ENCODE measurements at regions not wholly inside any gene's neighbourhood (a gene's known extent, or its start where the extent isn't known, plus 50 kb on each side); places are given as distances from the start of the nearest gene placed in this dataset.

DNA sequence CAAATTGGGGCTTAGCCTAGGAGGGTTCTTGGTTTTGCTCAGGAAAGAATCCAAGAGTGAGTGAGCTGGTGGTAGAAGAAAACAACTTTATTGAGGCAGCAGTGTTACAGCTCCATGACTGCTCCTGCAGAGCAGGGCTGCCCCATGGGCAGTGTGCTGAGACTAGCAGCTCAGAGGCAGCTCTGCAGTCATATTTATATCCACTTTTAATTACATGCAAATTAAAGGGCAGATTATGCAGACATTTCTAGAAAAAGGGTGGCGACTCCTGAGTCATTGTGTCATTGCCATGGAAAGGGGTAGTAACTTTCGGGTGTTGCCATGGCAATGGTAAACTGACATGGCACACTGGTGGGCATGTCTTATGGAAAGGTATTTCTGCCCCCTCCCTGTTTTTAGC lies 202.2 kb downstream of the CLCN4 start:
- Mint-ChIP-seq H3K4me1 (no peaks in the 10 kb centered on the region), H3K27ac (no peak overlapping the region), H3K4me3 (no peak overlapping the region), H3K27me3 (no peaks in the 10 kb centered on the region), H3K9me3 (ENCODE audit: low read depth) (no peaks in the 10 kb centered on the region), H3K36me3 (ENCODE audit: low read depth) (no peaks in the 10 kb centered on the region)
- POLR2A ChIA-PET, result no interaction called here
- CTCF ChIA-PET, result no interaction called here
- intact Hi-C loops (cut with DNase I, micrococcal nuclease), result no loop called here
- ATAC-seq, result no peak
- no peak for DNase-seq

DNA sequence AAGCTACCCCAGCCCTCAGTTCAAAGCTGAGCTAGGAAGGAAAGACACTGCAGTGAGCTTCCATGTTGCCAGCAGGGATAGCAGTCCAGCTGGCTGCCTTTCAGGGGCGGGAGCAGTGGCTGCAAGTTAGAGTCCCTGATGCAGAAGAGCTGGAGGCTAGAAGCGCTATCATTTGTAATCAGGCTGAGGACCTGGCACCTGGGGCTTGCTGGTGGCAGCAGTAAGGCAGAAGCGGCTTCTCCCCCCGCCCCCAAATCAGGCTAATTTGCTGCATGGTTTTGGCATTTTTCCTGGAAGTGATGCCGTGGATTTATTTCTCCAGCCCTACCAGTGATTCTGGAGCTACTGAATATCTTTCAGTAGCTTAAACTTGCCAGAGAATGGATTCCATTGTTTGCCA lies 203.3 kb downstream of the CLCN4 start:
- no peak for ATAC-seq
- intact Hi-C loops (cut with DNase I, micrococcal nuclease), result no loop called here

DNA sequence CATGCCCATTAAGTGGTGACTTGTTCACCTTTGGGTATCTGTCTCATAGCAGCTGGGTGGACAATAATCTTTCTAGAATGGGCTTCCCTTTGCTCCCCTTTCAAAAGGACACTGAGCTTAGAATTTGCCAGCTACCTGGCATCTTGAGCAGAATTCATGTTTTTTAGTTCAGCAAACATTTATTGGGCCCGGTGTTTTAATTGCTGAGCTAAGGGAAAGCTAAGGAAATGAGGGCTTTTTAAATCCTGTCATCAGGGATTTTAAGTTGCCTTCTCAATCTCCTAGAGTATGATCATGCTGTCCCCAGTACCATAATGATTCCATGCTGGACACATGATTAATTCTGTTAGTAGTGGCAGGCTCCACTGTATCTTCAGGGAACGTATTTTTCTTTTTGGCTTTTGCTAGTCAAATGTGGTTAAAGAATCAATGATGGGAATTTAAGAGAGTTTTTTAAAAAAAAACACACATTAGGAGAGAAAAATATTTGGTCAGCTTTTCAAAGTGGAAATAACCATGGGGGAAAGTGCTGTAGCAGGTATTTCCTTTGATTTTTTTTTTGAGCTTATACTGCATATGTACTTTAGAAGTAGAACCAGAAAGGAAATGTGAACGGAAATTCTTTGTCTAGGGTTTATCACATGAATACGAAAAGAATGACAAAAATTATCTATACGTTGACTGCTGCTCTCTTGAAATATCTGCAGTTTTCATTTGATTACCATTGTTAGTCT lies 208.9 kb downstream of the CLCN4 start:
- CTCF ChIA-PET, result no interaction called here
- no peak for ATAC-seq
- Mint-ChIP-seq H3K27me3 (no peaks in the 10 kb centered on the region), H3K4me3 (no peak overlapping the region), H3K4me1 (no peaks in the 10 kb centered on the region), H3K9me3 (ENCODE audit: low read depth) (no peaks in the 10 kb centered on the region), H3K27ac (no peak overlapping the region), H3K36me3 (ENCODE audit: low read depth) (no peaks in the 10 kb centered on the region)
- DNase-seq, result no peak
- intact Hi-C loops (cut with DNase I, micrococcal nuclease), result no loop called here
- POLR2A ChIA-PET, result no interaction called here

More for the DNA sequence above, 203.3 kb downstream of the CLCN4 start:
- no peaks in the 10 kb centered on the region for H3K9me3 Mint-ChIP-seq (ENCODE audit: low read depth)
- no peaks in the 10 kb centered on the region for H3K36me3 Mint-ChIP-seq (ENCODE audit: low read depth)
- ChIA-PET POLR2A (no interaction called here), CTCF (no interaction called here)
- no peak overlapping the region for H3K27ac Mint-ChIP-seq
- H3K4me3 Mint-ChIP-seq, result no peak overlapping the region
- DNase-seq, result no peak
- no peaks in the 10 kb centered on the region for H3K4me1 Mint-ChIP-seq
- no peaks in the 10 kb centered on the region for H3K27me3 Mint-ChIP-seq

DNA sequence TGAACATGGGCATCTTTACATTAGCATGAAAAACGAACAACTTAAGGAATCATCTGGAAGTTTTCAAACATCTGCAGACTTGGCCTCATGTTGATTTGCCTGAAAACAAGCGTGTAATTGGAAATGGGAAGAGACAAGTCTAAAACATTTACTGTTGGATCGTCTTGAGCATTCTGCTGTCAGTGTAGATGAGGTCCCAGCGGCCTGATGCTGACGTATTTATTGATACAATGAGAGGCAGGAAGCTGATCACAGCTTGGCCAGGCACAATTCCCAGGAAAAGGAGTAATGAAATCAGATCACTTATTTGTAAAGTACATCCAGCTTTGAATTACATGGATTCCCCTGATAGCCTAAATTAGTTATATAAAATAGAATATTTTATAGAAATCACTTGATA lies 210.6 kb downstream of the CLCN4 start:
- DNase-seq (no peak), ATAC-seq (no peak)
- Mint-ChIP-seq H3K27ac (no peak overlapping the region), H3K27me3 (no peaks in the 10 kb centered on the region), H3K4me1 (no peaks in the 10 kb centered on the region), H3K9me3 (ENCODE audit: low read depth) (peaks cover 2% of the 10 kb centered on the region), H3K36me3 (ENCODE audit: low read depth) (no peaks in the 10 kb centered on the region), H3K4me3 (no peak overlapping the region)
- CTCF ChIA-PET, result no interaction called here
- intact Hi-C loops (cut with DNase I, micrococcal nuclease), result no loop called here
- POLR2A ChIA-PET, result no interaction called here

DNA sequence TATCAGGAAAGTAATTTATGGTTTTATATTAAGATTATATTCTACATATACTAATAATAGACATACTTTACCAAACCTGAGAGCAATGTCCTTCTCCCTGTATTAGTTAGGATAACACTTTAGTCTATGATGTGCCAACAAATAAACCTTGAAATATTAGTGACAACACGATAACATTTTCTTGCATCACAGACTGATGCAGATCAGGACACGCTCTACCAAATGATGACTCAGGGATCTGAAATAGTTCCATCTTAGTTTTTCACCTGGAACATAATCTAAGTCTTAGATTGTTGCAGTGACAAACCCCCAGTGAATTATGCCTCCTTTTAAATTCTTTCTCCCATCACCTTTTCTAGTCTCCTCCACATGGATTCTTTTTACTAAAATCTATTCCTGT lies 214.2 kb downstream of the CLCN4 start:
- H3K27ac Mint-ChIP-seq, result no peak overlapping the region
- ATAC-seq, result no peak
- ChIA-PET POLR2A (no interaction called here), CTCF (no interaction called here)
- intact Hi-C loops (cut with DNase I, micrococcal nuclease), result no loop called here
- no peaks in the 10 kb centered on the region for H3K4me1 Mint-ChIP-seq
- DNase-seq, result no peak
- no peaks in the 10 kb centered on the region for H3K27me3 Mint-ChIP-seq
- H3K9me3 Mint-ChIP-seq (ENCODE audit: low read depth), result peaks cover 2% of the 10 kb centered on the region
- H3K4me3 Mint-ChIP-seq, result no peak overlapping the region
- no peaks in the 10 kb centered on the region for H3K36me3 Mint-ChIP-seq (ENCODE audit: low read depth)

DNA sequence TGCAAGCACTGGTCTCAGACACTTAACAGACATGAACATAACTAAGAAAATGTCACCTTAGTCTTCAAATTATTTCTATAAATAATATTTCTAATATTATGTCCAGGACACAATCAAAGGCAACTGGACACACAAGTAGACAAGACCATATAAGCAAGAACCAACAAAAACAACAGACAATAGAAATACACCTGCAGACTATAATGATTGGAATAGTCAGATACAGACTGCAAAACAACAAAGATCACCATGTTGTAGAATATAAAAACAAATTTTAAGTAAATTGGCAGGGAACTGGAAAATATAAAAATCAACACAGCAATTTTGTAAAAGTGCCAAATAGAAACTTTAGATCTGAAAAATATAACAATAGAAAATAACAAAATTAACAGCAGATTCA lies 220.7 kb downstream of the CLCN4 start:
- ATAC-seq (no peak), DNase-seq (no peak)
- Mint-ChIP-seq H3K27ac (no peak overlapping the region), H3K36me3 (ENCODE audit: low read depth) (no peaks in the 10 kb centered on the region), H3K4me3 (no peak overlapping the region), H3K4me1 (no peaks in the 10 kb centered on the region), H3K9me3 (ENCODE audit: low read depth) (no peaks in the 10 kb centered on the region), H3K27me3 (no peaks in the 10 kb centered on the region)
- ChIA-PET POLR2A (no interaction called here), CTCF (no interaction called here)
- intact Hi-C loops (cut with DNase I, micrococcal nuclease), result no loop called here

DNA sequence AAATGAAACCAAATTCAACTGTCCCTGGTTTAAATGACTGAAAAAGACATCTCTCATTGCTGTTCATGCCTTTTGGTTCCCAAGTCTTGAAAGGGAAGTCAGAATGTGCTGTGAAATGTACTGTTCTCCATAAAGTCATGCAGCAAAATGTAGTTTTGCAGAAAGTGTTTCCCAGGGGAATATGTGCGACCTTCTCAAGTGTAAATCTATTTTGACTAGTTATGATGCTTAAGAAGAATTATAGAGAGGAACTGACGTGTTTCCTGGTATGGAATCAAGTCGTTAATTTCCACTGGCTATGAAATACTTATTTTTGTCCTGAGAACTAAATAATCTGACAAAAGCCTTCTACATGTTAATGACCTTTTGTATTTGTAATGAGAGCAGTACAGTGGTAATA lies 223.1 kb downstream of the CLCN4 start:
- Mint-ChIP-seq H3K9me3 (ENCODE audit: low read depth) (no peaks in the 10 kb centered on the region), H3K27ac (no peak overlapping the region), H3K36me3 (ENCODE audit: low read depth) (no peaks in the 10 kb centered on the region), H3K27me3 (no peaks in the 10 kb centered on the region), H3K4me3 (no peak overlapping the region), H3K4me1 (no peaks in the 10 kb centered on the region)
- CTCF ChIA-PET, result no interaction called here
- DNase-seq (no peak), ATAC-seq (no peak)
- intact Hi-C loops (cut with DNase I, micrococcal nuclease), result no loop called here
- POLR2A ChIA-PET, result no interaction called here

DNA sequence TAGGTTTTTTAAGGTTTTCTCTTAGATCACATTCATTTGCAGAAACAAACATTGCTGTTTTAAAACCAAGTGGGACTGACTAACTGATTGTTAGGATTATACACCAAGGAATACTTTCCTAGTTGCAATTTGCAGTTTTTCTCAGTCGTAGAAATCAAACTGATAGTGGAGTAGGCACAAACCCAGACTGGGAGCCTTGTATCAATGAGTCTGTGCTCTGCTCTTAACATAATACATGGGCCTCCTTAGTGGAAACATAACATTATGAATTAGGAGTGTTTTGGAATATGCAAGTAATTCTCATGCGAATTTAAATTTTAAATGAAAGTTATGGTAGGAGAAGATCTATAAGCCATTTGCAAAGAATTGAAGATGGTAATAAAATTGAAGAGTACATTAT lies 223.5 kb downstream of the CLCN4 start:
- no peaks in the 10 kb centered on the region for H3K9me3 Mint-ChIP-seq (ENCODE audit: low read depth)
- POLR2A ChIA-PET, result no interaction called here
- ATAC-seq, result no peak
- DNase-seq, result no peak
- no peaks in the 10 kb centered on the region for H3K4me1 Mint-ChIP-seq
- CTCF ChIA-PET, result no interaction called here
- no peaks in the 10 kb centered on the region for H3K36me3 Mint-ChIP-seq (ENCODE audit: low read depth)
- H3K4me3 Mint-ChIP-seq, result no peak overlapping the region
- no peaks in the 10 kb centered on the region for H3K27me3 Mint-ChIP-seq
- intact Hi-C loops (cut with DNase I, micrococcal nuclease), result no loop called here
- H3K27ac Mint-ChIP-seq, result no peak overlapping the region

DNA sequence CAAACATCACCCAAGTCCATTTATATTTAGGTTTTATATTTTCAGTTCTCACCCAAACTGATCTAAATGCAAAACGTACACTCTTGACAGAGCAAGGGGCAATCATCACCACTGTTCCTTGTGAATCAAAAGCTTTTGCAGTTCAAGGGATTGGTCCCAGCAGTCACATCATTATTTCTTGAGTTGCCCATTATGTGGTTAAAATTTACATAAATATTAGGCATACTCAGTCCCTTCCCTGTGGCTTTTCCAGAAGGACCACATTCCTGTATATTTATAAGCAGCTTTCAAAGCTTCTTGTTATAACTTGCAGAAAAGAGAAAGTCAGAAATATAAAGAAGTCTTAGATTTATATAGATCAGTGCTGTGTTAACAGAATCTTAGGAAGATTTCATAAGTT lies 224.4 kb downstream of the CLCN4 start:
- intact Hi-C loops (cut with DNase I, micrococcal nuclease), result no loop called here
- ChIA-PET CTCF (no interaction called here), POLR2A (no interaction called here)
- H3K4me3 Mint-ChIP-seq, result no peak overlapping the region
- ATAC-seq (no peak), DNase-seq (no peak)
- no peak overlapping the region for H3K27ac Mint-ChIP-seq
- no peaks in the 10 kb centered on the region for H3K36me3 Mint-ChIP-seq (ENCODE audit: low read depth)
- no peaks in the 10 kb centered on the region for H3K9me3 Mint-ChIP-seq (ENCODE audit: low read depth)
- H3K27me3 Mint-ChIP-seq, result no peaks in the 10 kb centered on the region
- no peaks in the 10 kb centered on the region for H3K4me1 Mint-ChIP-seq

DNA sequence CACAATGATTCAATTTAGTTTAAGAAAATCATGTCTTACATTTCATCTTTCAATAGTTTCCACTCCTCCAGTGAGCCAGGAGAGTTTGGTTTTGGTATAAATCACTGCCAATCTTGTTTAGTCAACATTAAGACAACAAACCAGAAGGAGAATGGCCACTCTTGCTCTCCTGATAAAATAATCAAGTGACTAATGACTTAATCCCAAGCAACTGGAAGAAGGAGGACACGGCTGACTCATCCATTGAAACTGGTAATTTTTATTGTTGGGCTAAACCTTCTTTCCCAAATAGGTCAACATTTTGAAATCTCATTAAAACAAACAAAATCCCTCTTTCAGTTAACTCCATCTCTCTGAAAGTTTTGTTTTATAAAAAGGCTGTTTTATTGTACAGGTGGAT lies 230.2 kb downstream of the CLCN4 start:
- H3K27me3 Mint-ChIP-seq, result no peaks in the 10 kb centered on the region
- intact Hi-C loops (cut with DNase I, micrococcal nuclease), result no loop called here
- H3K4me1 Mint-ChIP-seq, result no peaks in the 10 kb centered on the region
- CTCF ChIA-PET, result no interaction called here
- no peak overlapping the region for H3K4me3 Mint-ChIP-seq
- ATAC-seq, result no peak
- no peak overlapping the region for H3K27ac Mint-ChIP-seq
- no peaks in the 10 kb centered on the region for H3K36me3 Mint-ChIP-seq (ENCODE audit: low read depth)
- POLR2A ChIA-PET, result no interaction called here
- no peak for DNase-seq
- H3K9me3 Mint-ChIP-seq (ENCODE audit: low read depth), result no peaks in the 10 kb centered on the region

DNA sequence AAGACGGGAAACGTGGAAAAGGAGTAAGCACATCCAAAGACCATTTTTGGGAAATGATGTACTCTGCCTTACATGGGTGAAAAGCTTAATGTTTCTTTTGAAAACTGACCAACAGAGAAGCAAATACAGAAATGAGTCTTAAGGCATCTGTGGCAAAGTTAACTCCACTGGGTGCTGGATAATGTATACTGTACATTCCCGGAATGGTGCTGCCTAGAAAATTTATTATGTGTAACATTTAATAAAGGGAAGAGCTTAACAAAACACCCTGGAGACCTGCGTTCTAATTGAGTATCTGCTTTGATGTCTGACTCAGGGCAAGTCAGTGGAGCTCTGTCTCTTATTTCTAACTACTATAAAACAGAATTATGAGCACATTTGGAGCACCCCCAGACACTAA lies 230.2 kb downstream of the MID1 start:
- Mint-ChIP-seq H3K27ac (no peak overlapping the region), H3K4me3 (no peak overlapping the region), H3K36me3 (ENCODE audit: low read depth) (no peaks in the 10 kb centered on the region), H3K4me1 (no peaks in the 10 kb centered on the region), H3K27me3 (no peaks in the 10 kb centered on the region), H3K9me3 (ENCODE audit: low read depth) (no peaks in the 10 kb centered on the region)
- DNase-seq, result no peak
- POLR2A ChIA-PET, result no interaction called here
- intact Hi-C loops (cut with DNase I, micrococcal nuclease), result no loop called here
- CTCF ChIA-PET, result no interaction called here
- ATAC-seq, result no peak

DNA sequence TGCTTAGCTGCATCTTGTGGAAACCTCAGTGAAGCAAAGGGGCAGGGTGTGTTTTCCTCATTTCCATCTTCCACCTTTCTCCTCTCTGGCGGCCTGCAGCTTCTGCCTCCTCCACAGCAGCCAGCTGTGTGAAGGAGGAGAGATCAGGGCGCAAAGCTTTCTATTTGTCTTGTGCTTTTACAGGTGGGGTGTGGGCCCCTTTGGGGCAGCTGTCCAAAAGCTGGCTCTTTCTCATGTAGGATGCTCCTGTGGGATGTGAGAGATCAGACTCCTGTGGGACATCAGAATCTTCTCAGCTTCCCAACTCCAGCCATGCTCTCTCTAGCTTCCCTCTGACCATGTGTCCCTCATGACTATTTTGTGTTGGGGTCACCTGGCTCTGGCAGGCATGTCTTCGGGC lies 227.1 kb downstream of the MID1 start:
- Mint-ChIP-seq H3K9me3 (ENCODE audit: low read depth) (no peaks in the 10 kb centered on the region), H3K4me1 (no peaks in the 10 kb centered on the region), H3K36me3 (ENCODE audit: low read depth) (no peaks in the 10 kb centered on the region), H3K4me3 (no peak overlapping the region), H3K27ac (no peak overlapping the region), H3K27me3 (no peaks in the 10 kb centered on the region)
- intact Hi-C loops (cut with DNase I, micrococcal nuclease), result no loop called here
- ChIA-PET CTCF (no interaction called here), POLR2A (interaction anchor here (0.7 kb wide), 1 partner anchor 798 kb away, joined by 4 read pairs; no protein-coding TSS in a partner anchor)
- ATAC-seq, result no peak
- DNase-seq, result no peak

DNA sequence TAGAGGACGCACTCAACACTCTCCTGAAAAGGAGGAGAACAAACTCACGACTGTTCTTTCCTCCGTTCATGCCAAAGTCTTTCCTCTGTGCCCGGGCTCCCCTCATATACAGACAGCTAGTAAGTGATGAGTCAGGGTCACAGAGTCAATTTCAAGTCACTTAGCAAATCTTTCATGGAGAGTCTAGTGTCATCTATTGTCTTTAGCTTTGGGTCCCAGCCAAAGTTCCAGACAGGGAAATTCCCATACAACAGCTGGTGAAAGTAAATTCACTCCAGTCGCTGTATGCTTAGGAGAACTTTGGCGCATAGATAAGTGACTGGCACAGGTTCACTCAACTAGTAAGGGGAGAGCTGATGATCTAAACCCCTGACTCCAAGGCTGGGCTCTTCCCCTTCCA lies 226.5 kb downstream of the MID1 start:
- Mint-ChIP-seq H3K27me3 (no peaks in the 10 kb centered on the region), H3K9me3 (ENCODE audit: low read depth) (no peaks in the 10 kb centered on the region), H3K36me3 (ENCODE audit: low read depth) (no peaks in the 10 kb centered on the region), H3K4me3 (no peak overlapping the region), H3K27ac (no peak overlapping the region), H3K4me1 (no peaks in the 10 kb centered on the region)
- intact Hi-C loops (cut with DNase I, micrococcal nuclease), result no loop called here
- POLR2A ChIA-PET, result no interaction called here
- ATAC-seq (no peak), DNase-seq (no peak)
- CTCF ChIA-PET, result no interaction called here

Data from activated CD4-positive, alpha-beta T cell treated with anti-CD3 and anti-CD28 coated beads for 36 hours (primary cell).